ENCODE measurements at regions not wholly inside any gene's neighbourhood (a gene's known extent, or its start where the extent isn't known, plus 50 kb on each side); places are given as distances from the start of the nearest gene placed in this dataset.

DNA sequence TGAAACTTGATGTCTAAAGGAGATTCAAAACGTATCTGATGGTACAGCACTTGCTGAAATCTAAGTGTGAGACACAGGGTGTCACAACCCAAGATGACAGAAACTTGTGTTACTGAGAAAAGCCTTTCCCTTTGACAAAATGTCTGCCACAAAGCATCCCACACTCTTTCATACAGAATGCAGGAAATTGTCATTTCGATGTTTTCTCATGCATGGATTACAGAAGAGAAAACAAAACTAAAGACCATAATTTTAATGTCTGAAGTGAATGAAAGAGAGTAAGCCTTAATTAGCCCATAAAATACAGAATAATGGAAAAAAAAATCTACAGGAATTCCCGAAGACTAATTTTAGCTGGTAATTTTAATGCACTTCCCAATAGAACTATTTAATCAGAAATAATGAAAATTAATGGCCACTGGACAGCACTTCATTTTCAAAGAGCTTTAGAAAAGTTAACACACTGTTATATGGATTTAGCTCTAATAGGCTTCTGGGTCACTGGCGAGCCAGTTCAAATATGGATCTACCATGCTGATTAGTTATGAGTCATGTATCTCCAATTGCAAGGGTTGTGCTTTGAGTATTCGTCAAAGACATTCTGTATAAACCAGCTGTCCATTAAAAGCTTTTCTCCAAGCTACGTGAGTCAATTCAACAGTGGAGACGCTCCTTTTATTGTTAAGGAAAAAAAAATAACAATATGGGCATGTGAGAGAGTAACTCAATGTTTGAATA is 656.7 kb downstream of the SLC16A7 start:
- TF ChIP-seq CTCF (IDR thresholded peaks at IDR 0.05; ENCODE audit: borderline replicate concordance, insufficient read depth, low read depth, low read length): no peak
- no peak overlapping the region for H3K4me3 ChIP-seq (ENCODE audit: low read depth, low read length)

DNA sequence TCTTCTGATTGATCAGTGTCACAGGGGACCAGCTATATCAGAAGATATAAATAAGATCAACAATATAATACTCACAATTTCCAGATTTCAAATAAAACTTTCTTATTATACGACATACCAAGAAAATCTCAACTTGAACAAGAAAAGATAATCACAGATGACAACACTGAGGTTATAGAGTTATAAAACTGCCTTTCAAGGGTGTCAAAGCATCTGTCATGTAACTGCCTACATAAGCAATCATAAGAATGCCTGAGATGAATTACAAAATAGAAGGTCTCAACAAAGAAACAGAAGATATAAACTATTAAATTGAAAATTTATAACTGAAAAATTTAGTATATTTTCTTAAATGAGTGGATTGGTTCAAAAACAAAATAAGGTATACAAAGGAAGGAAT is 659.2 kb downstream of the SLC16A7 start:
- no peak overlapping the region for H3K4me3 ChIP-seq (ENCODE audit: low read depth, low read length)
- no peak for TF ChIP-seq CTCF (IDR thresholded peaks at IDR 0.05; ENCODE audit: borderline replicate concordance, insufficient read depth, low read depth, low read length)

GRCh38 chr12:60257063-60257462 is 661.2 kb downstream of the SLC16A7 start:
- no peak overlapping the region for H3K4me3 ChIP-seq (ENCODE audit: low read depth, low read length)
- no peak for TF ChIP-seq CTCF (IDR thresholded peaks at IDR 0.05; ENCODE audit: borderline replicate concordance, insufficient read depth, low read depth, low read length)

GRCh38 chr12:60259225-60259624 is 663.4 kb downstream of the SLC16A7 start:
- no peak for TF ChIP-seq CTCF (IDR thresholded peaks at IDR 0.05; ENCODE audit: borderline replicate concordance, insufficient read depth, low read depth, low read length)

GRCh38 chr12:60262378-60262777 is 666.5 kb downstream of the SLC16A7 start:
- H3K4me3 ChIP-seq (ENCODE audit: low read depth, low read length): no peak overlapping the region
- TF ChIP-seq CTCF (IDR thresholded peaks at IDR 0.05; ENCODE audit: borderline replicate concordance, insufficient read depth, low read depth, low read length): no peak

More at GRCh38 chr12:60259225-60259624, 663.4 kb downstream of the SLC16A7 start:
- H3K4me3 ChIP-seq (ENCODE audit: low read depth, low read length): no peak overlapping the region

GRCh38 chr12:60263161-60263560 is 667.3 kb downstream of the SLC16A7 start:
- no peak for TF ChIP-seq CTCF (IDR thresholded peaks at IDR 0.05; ENCODE audit: borderline replicate concordance, insufficient read depth, low read depth, low read length)
- no peak overlapping the region for H3K4me3 ChIP-seq (ENCODE audit: low read depth, low read length)

DNA sequence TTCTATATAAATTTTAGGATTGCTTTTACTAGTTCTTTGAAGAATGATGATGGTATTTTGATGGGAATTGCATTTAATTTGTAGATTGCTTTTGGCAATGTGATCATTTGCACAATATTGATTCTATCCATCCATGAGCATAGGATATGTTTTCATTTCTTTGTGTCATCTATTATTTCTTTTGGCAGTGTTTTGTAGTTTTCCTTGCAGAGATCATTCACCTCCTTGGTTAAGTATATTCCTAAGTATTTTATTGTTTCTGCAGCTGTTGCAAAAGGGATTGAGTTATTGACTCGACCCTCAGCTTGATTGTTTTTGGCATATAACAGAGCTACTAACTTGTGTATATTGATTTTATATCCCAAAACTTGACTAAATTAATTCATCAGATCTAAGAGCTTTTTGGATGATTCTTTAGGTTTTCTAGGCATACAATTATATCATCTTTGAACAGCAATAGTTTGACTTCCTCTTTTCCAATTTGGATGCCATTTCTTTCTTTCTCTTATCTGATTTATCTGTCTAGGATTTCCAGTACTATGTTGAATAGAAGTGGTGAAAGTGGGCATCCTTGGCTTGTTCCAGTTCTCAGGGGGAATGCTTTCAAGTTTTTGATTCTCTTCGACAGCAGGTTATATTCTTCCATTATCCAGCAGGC is 668.1 kb downstream of the SLC16A7 start:
- no peak for TF ChIP-seq CTCF (IDR thresholded peaks at IDR 0.05; ENCODE audit: borderline replicate concordance, insufficient read depth, low read depth, low read length)
- H3K4me3 ChIP-seq (ENCODE audit: low read depth, low read length): no peak overlapping the region

Data from GM12875 (cell line).